ENCODE measurements at regions not wholly inside any gene's neighbourhood (a gene's known extent, or its start where the extent isn't known, plus 50 kb on each side); places are given as distances from the start of the nearest gene placed in this dataset.

DNA sequence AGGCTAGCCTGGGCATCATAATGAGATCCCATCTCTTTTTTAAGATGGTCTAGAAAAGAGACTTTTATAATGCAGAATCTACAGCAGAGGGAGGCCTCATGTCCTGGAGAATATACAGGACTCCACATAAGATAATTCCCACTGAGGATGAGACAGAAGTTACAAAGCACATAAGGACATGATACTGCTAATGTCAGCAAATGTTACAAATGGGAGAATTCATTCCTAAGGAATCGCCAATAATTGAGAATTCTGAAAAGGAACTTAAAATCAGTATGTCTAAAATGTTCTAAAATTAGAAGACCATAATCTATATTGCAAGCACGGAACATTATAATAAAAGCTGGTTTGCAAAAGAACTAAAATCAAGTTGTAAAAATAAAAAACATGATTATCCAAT is 131.6 kb upstream of the PKDCC start:
- no peak for DNase-seq (ENCODE audit: insufficient read length, low spot score)
- FAIRE-seq: no peak
- TF ChIP-seq, protein P1, sequence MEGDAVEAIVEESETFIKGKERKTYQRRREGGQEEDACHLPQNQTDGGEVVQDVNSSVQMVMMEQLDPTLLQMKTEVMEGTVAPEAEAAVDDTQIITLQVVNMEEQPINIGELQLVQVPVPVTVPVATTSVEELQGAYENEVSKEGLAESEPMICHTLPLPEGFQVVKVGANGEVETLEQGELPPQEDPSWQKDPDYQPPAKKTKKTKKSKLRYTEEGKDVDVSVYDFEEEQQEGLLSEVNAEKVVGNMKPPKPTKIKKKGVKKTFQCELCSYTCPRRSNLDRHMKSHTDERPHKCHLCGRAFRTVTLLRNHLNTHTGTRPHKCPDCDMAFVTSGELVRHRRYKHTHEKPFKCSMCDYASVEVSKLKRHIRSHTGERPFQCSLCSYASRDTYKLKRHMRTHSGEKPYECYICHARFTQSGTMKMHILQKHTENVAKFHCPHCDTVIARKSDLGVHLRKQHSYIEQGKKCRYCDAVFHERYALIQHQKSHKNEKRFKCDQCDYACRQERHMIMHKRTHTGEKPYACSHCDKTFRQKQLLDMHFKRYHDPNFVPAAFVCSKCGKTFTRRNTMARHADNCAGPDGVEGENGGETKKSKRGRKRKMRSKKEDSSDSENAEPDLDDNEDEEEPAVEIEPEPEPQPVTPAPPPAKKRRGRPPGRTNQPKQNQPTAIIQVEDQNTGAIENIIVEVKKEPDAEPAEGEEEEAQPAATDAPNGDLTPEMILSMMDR (IDR thresholded peaks at IDR 0.05; ENCODE audit: insufficient read depth, missing control alignments): no peak

DNA sequence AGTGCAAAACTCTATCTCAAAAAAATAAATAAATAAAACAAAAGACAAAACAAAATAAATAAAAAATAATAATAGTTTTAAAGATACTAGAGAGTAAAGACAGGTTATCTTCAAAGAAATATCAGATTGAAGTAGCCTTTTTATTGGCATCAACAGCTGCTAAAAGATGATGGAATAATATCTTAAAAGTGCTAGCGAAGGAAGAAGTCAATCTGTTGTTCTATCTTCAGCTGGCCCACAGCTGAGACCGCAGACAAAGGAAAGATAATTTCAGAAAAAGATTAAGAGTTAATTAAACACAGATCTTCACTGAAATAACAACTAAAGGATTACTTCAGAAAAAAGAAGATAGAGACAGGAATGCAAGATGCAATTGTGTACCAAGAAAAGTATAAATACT is 130.2 kb upstream of the PKDCC start:
- TF ChIP-seq, protein P1 (IDR thresholded peaks at IDR 0.05; ENCODE audit: insufficient read depth, missing control alignments): no peak
- no peak for FAIRE-seq
- DNase-seq (ENCODE audit: insufficient read length, low spot score): no peak

DNA sequence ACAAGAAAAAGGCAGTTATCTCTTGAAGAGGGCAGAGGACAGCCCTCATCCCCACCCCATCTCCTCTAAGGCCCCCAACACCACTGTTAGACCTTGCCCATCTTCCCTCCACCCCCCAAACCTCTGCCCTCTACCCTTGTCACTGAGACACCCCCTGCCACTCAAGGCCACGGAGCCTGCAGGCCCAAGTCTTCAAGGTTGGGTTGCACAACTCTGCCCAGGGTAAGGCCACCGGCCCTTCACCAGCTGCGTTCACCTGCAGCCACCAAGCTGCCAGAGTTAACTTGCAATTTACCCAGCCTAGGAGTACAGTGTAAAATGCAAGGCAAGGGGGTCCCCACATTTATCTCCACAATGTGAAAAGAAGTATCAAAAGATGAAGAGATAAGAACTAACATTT is 128.7 kb upstream of the PKDCC start:
- no peak for DNase-seq (ENCODE audit: insufficient read length, low spot score)
- TF ChIP-seq, protein P1 (IDR thresholded peaks at IDR 0.05; ENCODE audit: insufficient read depth, missing control alignments): no peak
- no peak for FAIRE-seq

DNA sequence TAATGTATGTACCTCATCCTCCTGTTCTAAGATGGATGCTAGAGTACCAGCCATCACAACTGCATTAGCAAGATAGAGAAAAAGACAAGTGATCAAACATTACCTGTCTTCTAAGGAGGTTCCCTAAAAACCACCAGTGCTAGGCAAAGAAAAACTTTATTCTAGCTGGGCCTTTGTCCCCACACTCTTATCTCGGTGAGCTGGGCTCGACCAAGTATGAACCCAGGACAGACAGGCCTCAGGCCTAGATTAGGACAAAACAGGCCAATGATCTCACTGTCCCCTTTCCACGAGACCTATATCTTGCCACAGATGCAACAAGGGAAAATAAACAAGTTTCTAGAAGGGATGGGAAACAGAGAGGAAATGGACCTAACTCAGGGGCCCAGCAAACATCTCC is 127.6 kb upstream of the PKDCC start:
- TF ChIP-seq, protein P1 (IDR thresholded peaks at IDR 0.05; ENCODE audit: insufficient read depth, missing control alignments): no peak
- FAIRE-seq: no peak
- no peak for DNase-seq (ENCODE audit: insufficient read length, low spot score)

DNA sequence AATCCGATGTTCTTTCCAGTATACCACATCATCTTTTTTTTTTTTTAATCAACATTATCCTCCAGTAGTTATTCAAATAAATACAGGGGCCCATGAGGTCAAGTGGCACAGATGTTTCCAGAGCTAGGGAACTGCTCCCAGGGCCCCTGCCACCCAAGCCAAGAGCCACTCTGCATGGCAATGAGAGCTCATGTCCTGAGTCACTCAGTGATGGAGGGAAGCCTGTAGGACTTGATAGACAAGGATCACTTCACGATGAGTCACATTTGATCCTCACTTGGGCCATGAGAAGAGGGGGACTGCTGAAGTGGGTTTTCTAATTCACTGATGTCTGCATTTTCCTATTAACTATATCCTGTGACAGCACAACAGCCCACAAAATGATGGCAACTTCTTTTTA is 127.0 kb upstream of the PKDCC start:
- FAIRE-seq: no peak
- no peak for DNase-seq (ENCODE audit: insufficient read length, low spot score)
- TF ChIP-seq, protein P1 (IDR thresholded peaks at IDR 0.05; ENCODE audit: insufficient read depth, missing control alignments): no peak

DNA sequence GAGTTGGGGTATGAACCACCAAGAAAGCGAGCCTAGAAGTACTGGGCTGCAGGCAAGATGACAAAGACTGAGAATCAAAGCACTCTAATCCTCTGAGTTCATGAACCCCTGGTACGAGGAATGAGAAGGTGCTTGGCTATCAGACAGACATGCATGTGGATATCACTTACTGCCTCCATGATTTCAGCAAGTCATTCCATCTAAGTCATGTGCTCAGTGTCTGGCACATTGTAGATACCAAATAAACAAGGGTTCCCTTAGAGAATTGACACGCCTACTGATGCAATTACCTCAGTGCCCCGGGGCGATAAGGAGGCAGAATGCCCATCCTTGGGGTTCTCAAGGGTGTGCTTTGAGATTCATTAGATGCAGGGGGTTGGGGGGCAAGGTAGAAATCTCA is 125.6 kb upstream of the PKDCC start:
- TF ChIP-seq, protein P1 (IDR thresholded peaks at IDR 0.05; ENCODE audit: insufficient read depth, missing control alignments): no peak
- no peak for DNase-seq (ENCODE audit: insufficient read length, low spot score)
- FAIRE-seq: no peak

DNA sequence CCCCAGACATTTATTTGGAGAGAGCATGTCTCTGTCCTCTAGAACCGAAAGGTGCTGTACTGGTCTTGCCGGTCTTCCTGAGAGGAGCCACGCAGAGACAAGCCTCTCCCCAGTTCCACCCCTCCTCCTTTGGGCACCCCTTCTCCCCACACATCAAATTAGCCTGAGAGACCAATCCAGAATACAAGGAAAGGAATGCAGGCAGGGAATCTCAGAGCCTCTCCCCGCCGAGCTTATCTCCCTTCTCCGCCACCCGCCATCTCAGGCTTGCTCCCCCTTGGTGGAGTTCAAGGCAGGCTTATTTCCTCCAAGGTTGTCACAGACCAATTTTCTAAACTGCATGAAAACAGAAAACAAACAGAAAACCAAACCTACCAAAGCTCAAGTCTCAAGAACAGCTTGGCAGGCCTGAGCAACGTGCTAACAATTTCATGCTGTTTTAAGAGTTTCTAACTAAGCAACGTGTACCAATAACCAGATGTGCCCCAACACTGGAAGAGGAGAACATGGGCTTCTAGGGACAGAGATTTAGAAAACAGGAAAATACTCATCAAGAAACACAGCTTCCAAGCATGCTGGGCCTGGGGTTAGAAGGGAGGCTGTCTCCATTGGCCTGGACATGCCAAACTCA is 124.5 kb upstream of the PKDCC start:
- FAIRE-seq (no peak), DNase-seq (ENCODE audit: insufficient read length, low spot score) (no peak)
- TF ChIP-seq, protein P1 (IDR thresholded peaks at IDR 0.05; ENCODE audit: insufficient read depth, missing control alignments): no peak

All from D721Med (cell line).